Breast epithelium (tissue), 3 donors: ENCODE measurements at regions not wholly inside any gene's neighbourhood (a gene's known extent, or its start where the extent isn't known, plus 50 kb on each side); places are given as distances from the start of the nearest gene placed in this dataset.

Experiments
- CTCF ChIP-seq, 3 donors: fragments of 450-650 bp; IDR thresholded peaks; one replicate each; pipeline ENCODE4 v1.5.1; 2016 to 2017; ENCODE audit warnings: antibody characterized with exemption in 3 of 3, mild to moderate bottlenecking in 3 of 3, moderate library complexity in 3 of 3
- POLR2A ChIP-seq: fragments of 450-650 bp; IDR thresholded peaks from one replicate; pipeline ENCODE4 v1.6.1; 2016; ENCODE audit warnings: antibody characterized with exemption, mild to moderate bottlenecking, moderate library complexity

GRCh38 chr4:144808034-144808433, 162.1 kb downstream of the HHIP start:
- TF ChIP-seq CTCF (IDR thresholded peaks at IDR 0.05) (no peak), POLR2A (no peak)
